OCI-LY3 (cell line): ENCODE measurements at regions not wholly inside any gene's neighbourhood (a gene's known extent, or its start where the extent isn't known, plus 50 kb on each side); places are given as distances from the start of the nearest gene placed in this dataset.
A peak's percentile ranks its signal among the peaks of the same experiment; 100 is the strongest.

Experiments
- H2AFZ ChIP-seq: fragments of 200-600, 300-600 bp; shearing (Covaris generic); 2 replicates; pipeline ENCODE4 v1.6.0; 2014; ENCODE audit warnings: antibody characterized with exemption, low read depth, low read length
- H3K27ac ChIP-seq: fragments of 200-600, 300-600 bp; sonication (generic); 2 replicates; pipeline ENCODE4 v1.5.1; 2014; ENCODE audit warnings: mild to moderate bottlenecking, low read length, moderate library complexity, mixed read lengths
- H3K27me3 ChIP-seq: fragments of 200-600, 300-600 bp; sonication (generic); 2 replicates; pipeline ENCODE4 v1.6.1; 2014; ENCODE audit warnings: low read depth, low read length, mixed read lengths
- H3K36me3 ChIP-seq: fragments of 200-600, 300-600 bp; sonication (generic); replicated peaks from 2 replicates; pipeline ENCODE3; 2014; ENCODE audit warnings: low read depth, low read length, mixed read lengths
- H3K4me1 ChIP-seq: fragments of 300-600, 200-600 bp; sonication (generic); 2 replicates; pipeline ENCODE4 v1.6.1; 2014; ENCODE audit warnings: low read length, mixed read lengths
- H3K4me2 ChIP-seq: fragments of 200-600, 300-600 bp; sonication (generic); 2 replicates; pipeline ENCODE4 v1.6.1; 2014; ENCODE audit warnings: low read length, mixed read lengths
- H3K4me3 ChIP-seq: fragments of 300-600, 200-600 bp; sonication (generic); 2 replicates; pipeline ENCODE4 v1.5.1; 2014; ENCODE audit warnings: antibody characterized with exemption, mild to moderate bottlenecking, low read length, moderate library complexity
- H3K79me2 ChIP-seq: fragments of 300-600, 200-600 bp; shearing (Covaris generic); 2 replicates; pipeline ENCODE4 v1.6.1; 2014; ENCODE audit warnings: mild to moderate bottlenecking, low read length, mixed read lengths
- H3K9ac ChIP-seq: fragments of 300-600, 200-600 bp; shearing (Covaris generic); 2 replicates; pipeline ENCODE4 v1.6.0; 2014; ENCODE audit warnings: mild to moderate bottlenecking, low read length, moderate library complexity
- H3K9me3 ChIP-seq: fragments of 200-600, 300-600 bp; shearing (Covaris generic); 2 replicates; pipeline ENCODE4 v1.6.1; 2014; ENCODE audit warnings: low read length, mixed read lengths; ENCODE audit not compliant: insufficient read depth
- H4K20me1 ChIP-seq: fragments of 200-600, 300-600 bp; sonication (generic); 2 replicates; pipeline ENCODE4 v1.6.1; 2016; ENCODE audit warnings: low read length, mixed read lengths; ENCODE audit not compliant: insufficient read depth
- EZH2phosphoT487 ChIP-seq: fragments of 200-600 bp; shearing (Covaris generic); IDR thresholded peaks from 2 replicates; pipeline ENCODE4 v1.6.1; 2018; ENCODE audit warnings: antibody characterized with exemption, mixed run types, low read depth
- TF ChIP-seq, protein P1 (sequence below): fragments of 200-600, 300-600 bp; sonication (generic); IDR thresholded peaks from 2 replicates; pipeline ENCODE4 v1.5.1; 2014; ENCODE audit warnings: antibody characterized with exemption, low read length, low read depth

DNA sequence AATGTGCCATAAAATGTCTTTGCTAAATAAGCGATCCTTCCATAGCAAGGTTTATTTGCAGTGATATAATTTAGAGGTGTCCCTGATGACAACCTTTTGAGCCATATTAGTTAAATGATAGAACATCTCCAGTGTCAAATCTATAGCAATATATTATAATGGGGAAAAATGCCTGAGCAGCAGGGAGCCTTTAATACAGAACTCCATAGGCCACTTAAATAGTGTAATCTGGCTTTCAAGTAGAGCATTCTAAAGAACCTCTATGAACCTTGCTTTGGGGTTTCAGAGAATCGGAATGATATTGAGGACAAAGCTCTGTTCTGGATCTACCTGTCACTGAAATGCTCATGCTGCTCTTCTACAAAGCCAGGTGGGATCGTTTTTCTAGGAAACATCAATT lies 96.7 kb upstream of the MEF2C start:
- peaks cover 11% of the 10 kb centered on the region for H3K4me1 ChIP-seq
- no peaks in the 10 kb centered on the region for H3K9me3 ChIP-seq
- H4K20me1 ChIP-seq, result no peaks in the 10 kb centered on the region
- no peak overlapping the region for H3K9ac ChIP-seq
- TF ChIP-seq, protein P1, sequence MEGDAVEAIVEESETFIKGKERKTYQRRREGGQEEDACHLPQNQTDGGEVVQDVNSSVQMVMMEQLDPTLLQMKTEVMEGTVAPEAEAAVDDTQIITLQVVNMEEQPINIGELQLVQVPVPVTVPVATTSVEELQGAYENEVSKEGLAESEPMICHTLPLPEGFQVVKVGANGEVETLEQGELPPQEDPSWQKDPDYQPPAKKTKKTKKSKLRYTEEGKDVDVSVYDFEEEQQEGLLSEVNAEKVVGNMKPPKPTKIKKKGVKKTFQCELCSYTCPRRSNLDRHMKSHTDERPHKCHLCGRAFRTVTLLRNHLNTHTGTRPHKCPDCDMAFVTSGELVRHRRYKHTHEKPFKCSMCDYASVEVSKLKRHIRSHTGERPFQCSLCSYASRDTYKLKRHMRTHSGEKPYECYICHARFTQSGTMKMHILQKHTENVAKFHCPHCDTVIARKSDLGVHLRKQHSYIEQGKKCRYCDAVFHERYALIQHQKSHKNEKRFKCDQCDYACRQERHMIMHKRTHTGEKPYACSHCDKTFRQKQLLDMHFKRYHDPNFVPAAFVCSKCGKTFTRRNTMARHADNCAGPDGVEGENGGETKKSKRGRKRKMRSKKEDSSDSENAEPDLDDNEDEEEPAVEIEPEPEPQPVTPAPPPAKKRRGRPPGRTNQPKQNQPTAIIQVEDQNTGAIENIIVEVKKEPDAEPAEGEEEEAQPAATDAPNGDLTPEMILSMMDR, result no peak
- no peak for TF ChIP-seq EZH2phosphoT487
- H3K4me3 ChIP-seq, result no peak overlapping the region
- no peaks in the 10 kb centered on the region for H3K27me3 ChIP-seq
- no peaks in the 10 kb centered on the region for H3K79me2 ChIP-seq
- H3K4me2 ChIP-seq, result no peak overlapping the region
- H3K36me3 ChIP-seq, result no peaks in the 10 kb centered on the region
- H3K27ac ChIP-seq, result no peak overlapping the region
- no peak overlapping the region for H2AFZ ChIP-seq

DNA sequence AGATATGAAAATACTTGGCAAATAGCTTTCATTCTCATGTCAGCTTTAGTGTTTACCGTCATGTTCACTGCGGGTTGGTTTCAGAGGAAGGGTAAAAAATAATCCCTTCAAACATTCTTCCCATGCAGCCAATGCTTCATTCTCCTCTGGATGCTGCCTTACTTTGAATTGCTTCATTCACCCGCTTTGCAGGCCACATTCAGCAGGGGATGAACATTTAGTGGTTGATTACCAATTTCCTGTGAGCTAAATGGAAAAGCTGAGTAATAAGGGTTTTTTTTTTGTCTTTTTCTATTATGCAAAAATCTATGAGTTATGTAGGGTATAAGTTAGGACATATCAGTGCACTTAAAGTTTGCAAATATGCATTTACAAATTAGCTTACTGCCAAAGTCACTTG lies 96.3 kb upstream of the MEF2C start:
- Histone ChIP-seq H3K79me2 (no peaks in the 10 kb centered on the region), H3K4me3 (no peak overlapping the region), H2AFZ (peak overlapping the region; percentile 64; the same call in 1 of the 2 replicates), H3K27me3 (no peaks in the 10 kb centered on the region), H3K9ac (no peak overlapping the region), H3K4me2 (0 out of 2 replicates have a peak overlapping the region, but pooled peaks have one; percentile 11), H4K20me1 (no peaks in the 10 kb centered on the region), H3K27ac (no peak overlapping the region), H3K36me3 (no peaks in the 10 kb centered on the region), H3K4me1 (peaks cover 11% of the 10 kb centered on the region), H3K9me3 (no peaks in the 10 kb centered on the region)
- TF ChIP-seq, protein P1, result no peak
- no peak for TF ChIP-seq EZH2phosphoT487

DNA sequence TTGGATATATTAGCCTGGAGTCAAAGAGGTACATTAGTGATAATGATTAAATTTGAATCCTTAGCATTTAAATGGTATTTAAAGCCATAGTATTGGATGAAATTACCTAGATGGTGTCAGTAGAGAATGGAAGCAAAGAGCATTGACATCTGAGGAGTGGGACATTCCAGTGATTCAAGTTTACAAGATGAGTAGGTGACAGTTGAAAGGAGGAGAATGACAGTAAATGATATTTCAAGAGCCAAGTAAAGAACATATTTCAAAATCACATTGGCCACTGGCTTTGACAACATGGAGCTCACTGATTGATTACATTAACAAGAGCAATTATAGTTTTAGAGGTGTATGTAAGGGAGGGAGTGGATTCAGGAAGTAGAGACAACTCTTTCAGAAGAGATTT lies 93.9 kb upstream of the MEF2C start:
- Histone ChIP-seq H3K4me3 (no peak overlapping the region), H3K4me1 (peaks cover 11% of the 10 kb centered on the region), H3K9me3 (no peaks in the 10 kb centered on the region), H4K20me1 (no peaks in the 10 kb centered on the region), H3K79me2 (no peaks in the 10 kb centered on the region), H3K27me3 (no peaks in the 10 kb centered on the region), H3K36me3 (no peaks in the 10 kb centered on the region), H2AFZ (no peak overlapping the region), H3K9ac (no peak overlapping the region), H3K27ac (no peak overlapping the region), H3K4me2 (no peak overlapping the region)
- TF ChIP-seq, protein P1, result no peak
- TF ChIP-seq EZH2phosphoT487, result no peak

DNA sequence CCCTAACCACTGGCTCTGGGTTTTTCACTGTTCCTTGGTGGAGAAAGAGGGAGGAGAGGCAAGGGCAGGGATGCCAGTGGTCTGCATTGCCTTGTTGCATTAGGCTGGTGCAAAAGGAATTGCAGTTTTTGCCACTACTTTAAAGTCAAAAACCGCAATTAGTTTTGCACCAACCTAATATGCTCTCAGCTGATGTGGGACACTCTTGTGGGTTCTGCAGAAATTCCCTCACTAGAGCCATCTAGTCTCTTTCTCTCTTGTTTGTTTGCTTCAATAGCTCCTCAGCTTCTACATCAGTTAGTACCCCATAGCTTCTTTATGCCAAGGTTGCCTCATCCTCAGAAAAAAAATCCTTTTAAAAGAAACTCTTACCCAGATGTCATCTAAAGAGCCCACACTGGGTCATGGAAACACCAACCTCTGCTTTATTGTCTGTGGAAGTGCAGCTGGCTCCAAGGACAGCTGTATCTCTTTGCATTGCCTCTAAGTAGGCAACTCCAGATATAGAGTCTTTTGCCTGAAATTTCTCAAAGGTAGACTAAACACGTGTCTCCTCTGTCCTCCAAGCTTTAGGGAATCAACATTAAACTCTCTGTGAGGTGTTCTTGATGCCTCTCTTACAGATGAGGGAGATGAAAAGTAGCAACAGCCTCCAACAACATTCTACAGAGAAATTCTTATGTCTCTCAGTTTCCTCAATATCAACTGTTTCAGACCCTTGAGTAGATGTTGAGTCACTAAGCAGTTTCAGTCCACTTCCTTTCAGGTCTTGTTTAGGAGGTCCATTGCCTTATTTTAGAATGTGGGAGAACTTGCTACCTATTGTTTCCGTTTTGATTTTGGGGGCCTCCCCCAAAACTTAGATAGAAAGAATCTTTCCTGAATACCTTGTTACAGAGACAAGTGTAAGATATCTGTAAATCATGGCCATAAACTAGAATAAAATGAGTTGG lies 84.9 kb upstream of the MEF2C start:
- Histone ChIP-seq H3K9ac (no peak overlapping the region), H3K4me1 (no peaks in the 10 kb centered on the region), H2AFZ (no peak overlapping the region), H3K4me3 (no peak overlapping the region), H3K4me2 (no peak overlapping the region), H3K9me3 (no peaks in the 10 kb centered on the region), H3K79me2 (no peaks in the 10 kb centered on the region), H3K27me3 (no peaks in the 10 kb centered on the region), H4K20me1 (no peaks in the 10 kb centered on the region), H3K27ac (no peak overlapping the region), H3K36me3 (no peaks in the 10 kb centered on the region)
- no peak for TF ChIP-seq EZH2phosphoT487
- TF ChIP-seq, protein P1, result no peak
